ENCODE measurements at regions not wholly inside any gene's neighbourhood (a gene's known extent, or its start where the extent isn't known, plus 50 kb on each side); places are given as distances from the start of the nearest gene placed in this dataset.

- peaks cover 0 to 6% (median 2%) of the 10 kb centered on the region in 4 donors for H3K9me3 ChIP-seq
- intact Hi-C loops (cut with DNase I; ENCODE audit: low total_unique reads), result no loop called here
- H3K27ac ChIP-seq, result no peak overlapping the region
- H3K4me1 ChIP-seq, result no peaks in the 10 kb centered on the region
- 84 to 100% (median 89%) methylated on average over 1 of the region's 1 CpG for WGBS, 5 donors
- H3K4me3 ChIP-seq, result no peak overlapping the region
- TF ChIP-seq POLR2AphosphoS5 (IDR thresholded peaks at IDR 0.05), result no peak
- no peak for TF ChIP-seq EP300 (IDR thresholded peaks at IDR 0.05)
- no peak for TF ChIP-seq CTCF (IDR thresholded peaks at IDR 0.05)
- TF ChIP-seq POLR2A (IDR thresholded peaks at IDR 0.05), result no peak
- no peak for DNase-seq
- no peaks in the 10 kb centered on the region for H3K36me3 ChIP-seq
- no peaks in the 10 kb centered on the region for H3K27me3 ChIP-seq
These were observed 396.6 kb upstream of the TMCO5A start for GRCh38 chr15:37537802-37538201.

- Histone ChIP-seq H3K27me3 (no peaks in the 10 kb centered on the region), H3K36me3 (no peaks in the 10 kb centered on the region), H3K9me3 (no peaks in the 10 kb centered on the region), H3K4me3 (no peak overlapping the region), H3K4me1 (no peaks in the 10 kb centered on the region), H3K27ac (no peak overlapping the region)
- TF ChIP-seq POLR2A (IDR thresholded peaks at IDR 0.05) (no peak), EP300 (IDR thresholded peaks at IDR 0.05) (no peak), CTCF (IDR thresholded peaks at IDR 0.05) (no peak), POLR2AphosphoS5 (IDR thresholded peaks at IDR 0.05) (no peak)
- 81 to 97% (median 95%) methylated on average over 1 of the region's 1 CpG for WGBS, 5 donors
- intact Hi-C loops (cut with DNase I; ENCODE audit: low total_unique reads), result no loop called here
- no peak for DNase-seq
These were observed 386.3 kb upstream of the TMCO5A start for GRCh38 chr15:37548116-37548515.

GRCh38 chr15:37550360-37551024, 383.9 kb upstream of the TMCO5A start:
- H3K36me3 ChIP-seq, result no peaks in the 10 kb centered on the region
- H3K27ac ChIP-seq, result no peak overlapping the region
- TF ChIP-seq EP300 (IDR thresholded peaks at IDR 0.05), result no peak
- TF ChIP-seq POLR2A (IDR thresholded peaks at IDR 0.05), result no peak
- TF ChIP-seq CTCF (IDR thresholded peaks at IDR 0.05), result no peak
- no peak for TF ChIP-seq POLR2AphosphoS5 (IDR thresholded peaks at IDR 0.05)
- intact Hi-C loops (cut with DNase I; ENCODE audit: low total_unique reads), result no loop called here
- 84 to 93% (median 90%) methylated on average over 15 to 17 of the region's 17 CpGs for WGBS, 5 donors
- no peaks in the 10 kb centered on the region for H3K27me3 ChIP-seq
- no peaks in the 10 kb centered on the region for H3K4me1 ChIP-seq
- no peak for DNase-seq
- H3K4me3 ChIP-seq, result no peak overlapping the region
- H3K9me3 ChIP-seq, result no peaks in the 10 kb centered on the region

- intact Hi-C loops (cut with DNase I; ENCODE audit: low total_unique reads), result no loop called here
- Histone ChIP-seq H3K4me1 (no peaks in the 10 kb centered on the region), H3K4me3 (no peak overlapping the region), H3K36me3 (no peaks in the 10 kb centered on the region), H3K9me3 (no peaks in the 10 kb centered on the region), H3K27me3 (no peaks in the 10 kb centered on the region), H3K27ac (no peak overlapping the region)
- DNase-seq, result no peak
- TF ChIP-seq POLR2AphosphoS5 (IDR thresholded peaks at IDR 0.05), result no peak
- TF ChIP-seq POLR2A (IDR thresholded peaks at IDR 0.05), result no peak
- no peak for TF ChIP-seq CTCF (IDR thresholded peaks at IDR 0.05)
- no peak for TF ChIP-seq EP300 (IDR thresholded peaks at IDR 0.05)
- WGBS, 5 donors, result 27 to 36% (median 36%) methylated on average over 2 of the region's 2 CpGs
These were observed 362.0 kb upstream of the TMCO5A start for GRCh38 chr15:37572401-37572800.
